ENCODE measurements at regions not wholly inside any gene's neighbourhood (a gene's known extent, or its start where the extent isn't known, plus 50 kb on each side); places are given as distances from the start of the nearest gene placed in this dataset.

GRCh38 chrX:3461397-3462165, 115.1 kb upstream of the MXRA5 start:
- H3K27me3 ChIP-seq (replicated peaks in 2 of 5; ENCODE audit: control insufficient read depth in 4 of 5, insufficient read depth in 5 of 5, low read length in 4 of 5) = no peaks in the 10 kb centered on the region
- no peaks in the 10 kb centered on the region for H3K4me1 ChIP-seq (ENCODE audit: control extremely low read depth in 1 of 4, control insufficient read depth in 4 of 4, insufficient read depth in 4 of 4, low read length in 3 of 4)
- WGBS (ENCODE audit: insufficient coverage) = 89% methylated on average over 10 of the region's 12 CpGs
- ChIA-PET POLR2A (no interaction called here), CTCF (no interaction called here)
- no peak for DNase-seq
- H3K27ac ChIP-seq (ENCODE audit: insufficient read depth in 1 of 2, low read depth in 1 of 2, low read length in 2 of 2, poor library complexity in 1 of 2, severe bottlenecking in 2 of 2) = no peak overlapping the region
- no peak overlapping the region for H3K4me3 ChIP-seq (ENCODE audit: control insufficient read depth in 1 of 7, extremely low read depth in 1 of 7, insufficient read depth in 4 of 7, low read depth in 2 of 7, low read length in 6 of 7)
- no peaks in the 10 kb centered on the region for H3K9me3 ChIP-seq (ENCODE audit: control extremely low read depth in 1 of 5, control insufficient read depth in 4 of 5, insufficient read depth in 2 of 5, low read depth in 1 of 5, low read length in 4 of 5)
- H3K36me3 ChIP-seq (ENCODE audit: control insufficient read depth in 4 of 4, insufficient read depth in 4 of 4, low read length in 3 of 4) = no peaks in the 10 kb centered on the region

- DNase-seq = no peak
- POLR2A ChIA-PET = no interaction called here
- WGBS (ENCODE audit: insufficient coverage) = no CpG with 5 or more reads among the region's 2 CpGs
- no peaks in the 10 kb centered on the region for H3K4me1 ChIP-seq (ENCODE audit: control extremely low read depth in 1 of 4, control insufficient read depth in 4 of 4, insufficient read depth in 4 of 4, low read length in 3 of 4)
- H3K9me3 ChIP-seq (ENCODE audit: control extremely low read depth in 1 of 5, control insufficient read depth in 4 of 5, insufficient read depth in 2 of 5, low read depth in 1 of 5, low read length in 4 of 5) = no peaks in the 10 kb centered on the region
- H3K36me3 ChIP-seq (ENCODE audit: control insufficient read depth in 4 of 4, insufficient read depth in 4 of 4, low read length in 3 of 4) = no peaks in the 10 kb centered on the region
- CTCF ChIA-PET = no interaction called here
- no peak overlapping the region for H3K4me3 ChIP-seq (ENCODE audit: control insufficient read depth in 1 of 7, extremely low read depth in 1 of 7, insufficient read depth in 4 of 7, low read depth in 2 of 7, low read length in 6 of 7)
- H3K27me3 ChIP-seq (replicated peaks in 2 of 5; ENCODE audit: control insufficient read depth in 4 of 5, insufficient read depth in 5 of 5, low read length in 4 of 5) = no peaks in the 10 kb centered on the region
- H3K27ac ChIP-seq (ENCODE audit: insufficient read depth in 1 of 2, low read depth in 1 of 2, low read length in 2 of 2, poor library complexity in 1 of 2, severe bottlenecking in 2 of 2) = no peak overlapping the region
Observed at GRCh38 chrX:3455796-3456195, 109.3 kb upstream of the MXRA5 start.

- 59% methylated on average over 2 of the region's 8 CpGs for WGBS (ENCODE audit: insufficient coverage)
- DNase-seq = no peak
- H3K9me3 ChIP-seq (ENCODE audit: control extremely low read depth in 1 of 5, control insufficient read depth in 4 of 5, insufficient read depth in 2 of 5, low read depth in 1 of 5, low read length in 4 of 5) = no peaks in the 10 kb centered on the region
- ChIA-PET CTCF (no interaction called here), POLR2A (no interaction called here)
- no peak overlapping the region for H3K4me3 ChIP-seq (ENCODE audit: control insufficient read depth in 1 of 7, extremely low read depth in 1 of 7, insufficient read depth in 4 of 7, low read depth in 2 of 7, low read length in 6 of 7)
- H3K4me1 ChIP-seq (ENCODE audit: control extremely low read depth in 1 of 4, control insufficient read depth in 4 of 4, insufficient read depth in 4 of 4, low read length in 3 of 4) = no peaks in the 10 kb centered on the region
- H3K27ac ChIP-seq (ENCODE audit: insufficient read depth in 1 of 2, low read depth in 1 of 2, low read length in 2 of 2, poor library complexity in 1 of 2, severe bottlenecking in 2 of 2) = no peak overlapping the region
- H3K36me3 ChIP-seq (ENCODE audit: control insufficient read depth in 4 of 4, insufficient read depth in 4 of 4, low read length in 3 of 4) = no peaks in the 10 kb centered on the region
- no peaks in the 10 kb centered on the region for H3K27me3 ChIP-seq (replicated peaks in 2 of 5; ENCODE audit: control insufficient read depth in 4 of 5, insufficient read depth in 5 of 5, low read length in 4 of 5)
Observed at GRCh38 chrX:3451571-3451970, 105.1 kb upstream of the MXRA5 start.

DNA sequence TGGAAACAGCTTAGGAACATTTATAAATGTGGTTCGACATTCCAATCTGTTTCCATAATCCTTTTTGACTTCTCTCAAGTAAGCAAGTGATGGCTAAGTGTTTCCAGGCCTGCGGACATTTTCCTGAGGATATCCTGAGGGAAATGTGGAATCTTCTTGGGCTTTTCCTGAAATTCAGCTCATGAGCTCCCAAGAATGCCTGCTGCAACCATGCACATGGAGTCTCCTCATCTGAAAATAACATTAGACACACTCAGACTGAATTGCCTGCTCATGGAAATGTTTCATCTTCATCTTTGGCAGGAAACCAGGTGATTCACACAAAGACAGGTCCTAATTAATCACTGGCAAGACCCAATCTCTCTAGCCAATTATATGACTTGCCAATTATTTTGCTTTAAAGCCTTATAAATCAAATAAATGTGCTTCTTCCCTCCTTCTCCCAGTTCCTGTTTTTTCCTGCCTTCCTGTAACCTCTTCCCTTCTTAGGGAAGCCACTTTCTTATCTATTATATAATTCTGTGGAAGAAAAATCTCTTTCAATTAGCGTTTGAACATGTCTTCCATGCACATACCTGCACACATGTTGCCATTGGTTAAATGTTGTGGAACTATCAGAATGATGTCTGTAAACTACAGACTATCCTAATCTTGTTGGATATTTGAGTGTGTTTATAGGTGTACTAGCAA, 104.6 kb upstream of the MXRA5 start:
- H3K4me3 ChIP-seq (ENCODE audit: control insufficient read depth in 1 of 7, extremely low read depth in 1 of 7, insufficient read depth in 4 of 7, low read depth in 2 of 7, low read length in 6 of 7) = no peak overlapping the region
- H3K27me3 ChIP-seq (replicated peaks in 2 of 5; ENCODE audit: control insufficient read depth in 4 of 5, insufficient read depth in 5 of 5, low read length in 4 of 5) = no peaks in the 10 kb centered on the region
- no peaks in the 10 kb centered on the region for H3K9me3 ChIP-seq (ENCODE audit: control extremely low read depth in 1 of 5, control insufficient read depth in 4 of 5, insufficient read depth in 2 of 5, low read depth in 1 of 5, low read length in 4 of 5)
- CTCF ChIA-PET = no interaction called here
- no CpG with 5 or more reads among the region's 3 CpGs for WGBS (ENCODE audit: insufficient coverage)
- H3K36me3 ChIP-seq (ENCODE audit: control insufficient read depth in 4 of 4, insufficient read depth in 4 of 4, low read length in 3 of 4) = no peaks in the 10 kb centered on the region
- no peaks in the 10 kb centered on the region for H3K4me1 ChIP-seq (ENCODE audit: control extremely low read depth in 1 of 4, control insufficient read depth in 4 of 4, insufficient read depth in 4 of 4, low read length in 3 of 4)
- POLR2A ChIA-PET = no interaction called here
- no peak overlapping the region for H3K27ac ChIP-seq (ENCODE audit: insufficient read depth in 1 of 2, low read depth in 1 of 2, low read length in 2 of 2, poor library complexity in 1 of 2, severe bottlenecking in 2 of 2)
- DNase-seq = no peak

GRCh38 chrX:3449287-3449686, 102.8 kb upstream of the MXRA5 start:
- H3K4me1 ChIP-seq (ENCODE audit: control extremely low read depth in 1 of 4, control insufficient read depth in 4 of 4, insufficient read depth in 4 of 4, low read length in 3 of 4) = no peaks in the 10 kb centered on the region
- WGBS (ENCODE audit: insufficient coverage) = 80% methylated on average over 1 of the region's 4 CpGs
- H3K36me3 ChIP-seq (ENCODE audit: control insufficient read depth in 4 of 4, insufficient read depth in 4 of 4, low read length in 3 of 4) = no peaks in the 10 kb centered on the region
- ChIA-PET POLR2A (no interaction called here), CTCF (no interaction called here)
- H3K9me3 ChIP-seq (ENCODE audit: control extremely low read depth in 1 of 5, control insufficient read depth in 4 of 5, insufficient read depth in 2 of 5, low read depth in 1 of 5, low read length in 4 of 5) = no peaks in the 10 kb centered on the region
- H3K4me3 ChIP-seq (ENCODE audit: control insufficient read depth in 1 of 7, extremely low read depth in 1 of 7, insufficient read depth in 4 of 7, low read depth in 2 of 7, low read length in 6 of 7) = no peak overlapping the region
- H3K27me3 ChIP-seq (replicated peaks in 2 of 5; ENCODE audit: control insufficient read depth in 4 of 5, insufficient read depth in 5 of 5, low read length in 4 of 5) = no peaks in the 10 kb centered on the region
- no peak for DNase-seq
- no peak overlapping the region for H3K27ac ChIP-seq (ENCODE audit: insufficient read depth in 1 of 2, low read depth in 1 of 2, low read length in 2 of 2, poor library complexity in 1 of 2, severe bottlenecking in 2 of 2)

- no peak overlapping the region for H3K27ac ChIP-seq (ENCODE audit: insufficient read depth in 1 of 2, low read depth in 1 of 2, low read length in 2 of 2, poor library complexity in 1 of 2, severe bottlenecking in 2 of 2)
- 94% methylated on average over 2 of the region's 4 CpGs for WGBS (ENCODE audit: insufficient coverage)
- H3K4me1 ChIP-seq (ENCODE audit: control extremely low read depth in 1 of 4, control insufficient read depth in 4 of 4, insufficient read depth in 4 of 4, low read length in 3 of 4) = no peaks in the 10 kb centered on the region
- POLR2A ChIA-PET = no interaction called here
- no peak for DNase-seq
- H3K27me3 ChIP-seq (replicated peaks in 2 of 5; ENCODE audit: control insufficient read depth in 4 of 5, insufficient read depth in 5 of 5, low read length in 4 of 5) = no peaks in the 10 kb centered on the region
- no peaks in the 10 kb centered on the region for H3K9me3 ChIP-seq (ENCODE audit: control extremely low read depth in 1 of 5, control insufficient read depth in 4 of 5, insufficient read depth in 2 of 5, low read depth in 1 of 5, low read length in 4 of 5)
- H3K36me3 ChIP-seq (ENCODE audit: control insufficient read depth in 4 of 4, insufficient read depth in 4 of 4, low read length in 3 of 4) = no peaks in the 10 kb centered on the region
- CTCF ChIA-PET = no interaction called here
- no peak overlapping the region for H3K4me3 ChIP-seq (ENCODE audit: control insufficient read depth in 1 of 7, extremely low read depth in 1 of 7, insufficient read depth in 4 of 7, low read depth in 2 of 7, low read length in 6 of 7)
Observed at GRCh38 chrX:3448563-3448962, 102.1 kb upstream of the MXRA5 start.

DNA sequence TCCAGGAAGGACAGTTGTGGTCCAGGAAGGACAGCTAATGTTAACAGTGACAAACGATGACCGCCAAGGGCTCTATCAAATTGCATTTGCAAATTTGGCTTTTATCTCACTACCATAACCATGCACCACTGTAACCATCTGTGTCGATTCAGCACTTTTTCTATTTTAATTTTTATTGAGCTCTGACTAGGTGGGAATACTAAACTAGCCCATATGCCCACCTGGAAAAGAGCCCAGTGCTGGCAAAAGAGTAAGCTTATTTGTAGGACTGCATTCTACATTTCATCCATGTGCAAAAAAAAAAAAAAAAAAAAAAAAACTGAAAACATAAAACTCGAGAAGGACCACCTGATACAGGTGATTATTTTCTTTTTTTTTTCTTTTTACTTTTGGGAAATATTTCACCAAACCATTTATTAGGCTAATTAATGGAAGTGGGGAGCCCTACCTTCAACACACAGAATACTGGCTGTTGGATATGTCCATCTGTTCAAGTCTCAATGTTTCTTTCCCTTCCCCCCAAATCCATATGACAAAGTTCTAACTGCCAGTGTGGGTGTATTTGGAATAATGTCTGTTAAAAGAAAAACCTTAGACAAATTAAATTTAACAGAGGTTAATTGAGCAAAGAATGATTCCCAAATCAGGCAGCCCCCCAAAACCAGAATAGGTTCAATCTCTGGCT, 99.5 kb upstream of the MXRA5 start:
- Histone ChIP-seq H3K27ac (ENCODE audit: insufficient read depth in 1 of 2, low read depth in 1 of 2, low read length in 2 of 2, poor library complexity in 1 of 2, severe bottlenecking in 2 of 2) (no peak overlapping the region), H3K9me3 (ENCODE audit: control extremely low read depth in 1 of 5, control insufficient read depth in 4 of 5, insufficient read depth in 2 of 5, low read depth in 1 of 5, low read length in 4 of 5) (no peaks in the 10 kb centered on the region), H3K36me3 (ENCODE audit: control insufficient read depth in 4 of 4, insufficient read depth in 4 of 4, low read length in 3 of 4) (no peaks in the 10 kb centered on the region), H3K27me3 (replicated peaks in 2 of 5; ENCODE audit: control insufficient read depth in 4 of 5, insufficient read depth in 5 of 5, low read length in 4 of 5) (no peaks in the 10 kb centered on the region), H3K4me1 (ENCODE audit: control extremely low read depth in 1 of 4, control insufficient read depth in 4 of 4, insufficient read depth in 4 of 4, low read length in 3 of 4) (no peaks in the 10 kb centered on the region), H3K4me3 (ENCODE audit: control insufficient read depth in 1 of 7, extremely low read depth in 1 of 7, insufficient read depth in 4 of 7, low read depth in 2 of 7, low read length in 6 of 7) (no peak overlapping the region)
- no peak for DNase-seq
- CTCF ChIA-PET = no interaction called here
- POLR2A ChIA-PET = no interaction called here
- no CpG with 5 or more reads among the region's 4 CpGs for WGBS (ENCODE audit: insufficient coverage)

Measured in common myeloid progenitor, CD34-positive (primary cell).